GM12878 (cell line): ENCODE measurements at regions not wholly inside any gene's neighbourhood (a gene's known extent, or its start where the extent isn't known, plus 50 kb on each side); places are given as distances from the start of the nearest gene placed in this dataset.

Experiments used
- ATAC-seq: fragments of 200-7000 bp; cut with Tn5 transposase; 3 replicates; pipeline ENCODE4 v1.9.1; 2020; ENCODE audit warnings: mild to moderate bottlenecking, moderate library complexity
- BruUV-seq: library from RNA; stranded (reverse); fragments of 400-500 nt; replicated peaks from 2 replicates; lab custom pipeline; 2021; lab: Mats Ljungman, UMichigan
- CTCF ChIA-PET: fragments of 300-600 bp; sonication (Branson Sonifier 250); formaldehyde crosslinking; extraction: SDS; loops from one replicate; lab custom pipeline; 2021; ENCODE audit warnings: inconsistent platforms; lab: Yijun Ruan, JAX
- POLR2A ChIA-PET: fragments of 350-600 bp; formaldehyde crosslinking; extraction: SDS; loops from one replicate; lab custom pipeline; 2021; ENCODE audit warnings: inconsistent platforms; lab: Charles Lee
- RAD21 ChIA-PET: fragments of 300-600 bp; sonication (Branson Sonifier 250); formaldehyde crosslinking; loops from one replicate; lab custom pipeline; 2023; ENCODE audit warnings: antibody characterized with exemption; ENCODE audit not compliant: unreplicated experiment; lab: Charles Lee
- SMC1A ChIA-PET: fragments of 300-600 bp; sonication (Branson Sonifier 250); formaldehyde crosslinking; loops from one replicate; lab custom pipeline; 2023; ENCODE audit not compliant: unreplicated experiment, uncharacterized antibody; lab: Charles Lee
- DNase-seq: peaks from one replicate; pipeline ENCODE4 v3.0.0-alpha.2; 2011; ENCODE audit warnings: low read depth, low spot score
- FAIRE-seq: peaks from 3 replicates; lab custom pipeline; 2011; peaks lifted over from hg19 to GRCh38; lab: Jason Lieb, UNC
- H2AFZ ChIP-seq: 2 replicates; pipeline ENCODE4 v1.6.0; 2011; ENCODE audit warnings: low read depth, low read length, control low read depth; ENCODE audit not compliant: control insufficient read depth
- H3K27ac ChIP-seq: 2 replicates; pipeline ENCODE4 v1.5.1; 2011; ENCODE audit warnings: control low read depth; ENCODE audit not compliant: control insufficient read depth, insufficient read depth
- H3K27me3 ChIP-seq, 2 experiments: replicated peaks in 1 of 2; 2 replicates each; pipeline versions ENCODE4 v1.6.0 to v1.6.1; 2011; ENCODE audit warnings: low read length in 1 of 2; ENCODE audit not compliant: control insufficient read depth in 2 of 2, insufficient read depth in 2 of 2
- H3K36me3 ChIP-seq, 2 experiments: 2 replicates each; pipeline ENCODE4 v1.5.1; 2011; ENCODE audit warnings: low read length in 1 of 2; ENCODE audit not compliant: control insufficient read depth in 2 of 2, insufficient read depth in 2 of 2
- H3K4me1 ChIP-seq: 2 replicates; pipeline ENCODE4 v1.6.1; 2011; ENCODE audit warnings: mild to moderate bottlenecking, low read length, moderate library complexity, mixed read lengths; ENCODE audit not compliant: control insufficient read depth, insufficient read depth
- H3K4me2 ChIP-seq: 2 replicates; pipeline ENCODE4 v1.6.0; 2011; ENCODE audit warnings: control low read depth; ENCODE audit not compliant: control insufficient read depth, insufficient read depth
- H3K4me3 ChIP-seq: fragments of 200-600 bp; sonication (generic); 2 replicates; pipeline ENCODE4 v1.5.1; 2016
- H3K79me2 ChIP-seq: 2 replicates; pipeline ENCODE4 v1.6.0; 2011; ENCODE audit warnings: low read length; ENCODE audit not compliant: control insufficient read depth, insufficient read depth
- H3K9ac ChIP-seq: 2 replicates; pipeline ENCODE4 v1.8.0; 2011; ENCODE audit warnings: low read length, control low read depth, mixed read lengths; ENCODE audit not compliant: control insufficient read depth, insufficient read depth
- H3K9me3 ChIP-seq: replicated peaks from 3 replicates; pipeline ENCODE4 v1.5.1; 2011; ENCODE audit warnings: mild to moderate bottlenecking, low read length; ENCODE audit not compliant: control insufficient read depth, insufficient read depth
- H4K20me1 ChIP-seq: 2 replicates; pipeline ENCODE4 v1.6.0; 2011; ENCODE audit not compliant: control insufficient read depth, insufficient read depth
- BACH1 ChIP-seq: fragments of 450-650 bp; IDR thresholded peaks from 2 replicates; pipeline ENCODE4 v1.6.1; 2017; ENCODE audit warnings: mild to moderate bottlenecking, borderline replicate concordance
- EGR1 ChIP-seq, 2 experiments: IDR thresholded peaks; 1 replicate in 1 of 2; 2 replicates in 1 of 2; pipeline ENCODE4 v1.6.1; 2011 to 2012; ENCODE audit warnings: low read depth in 2 of 2, low read length in 2 of 2, borderline replicate concordance in 1 of 2, mild to moderate bottlenecking in 1 of 2, moderate library complexity in 1 of 2
- FOXM1 ChIP-seq: IDR thresholded peaks from 2 replicates; pipeline ENCODE4 v1.6.1; 2012; ENCODE audit warnings: low read depth, mild to moderate bottlenecking, inconsistent platforms, low read length, moderate library complexity
- GABPA ChIP-seq: IDR thresholded peaks from 2 replicates; pipeline ENCODE4 v1.6.1; 2014; ENCODE audit warnings: antibody characterized with exemption, low read depth, mild to moderate bottlenecking, inconsistent platforms
- HDAC2 ChIP-seq: fragments of 200-600 bp; sonication (generic); IDR thresholded peaks from 2 replicates; pipeline ENCODE4 v1.6.1; 2017
- KDM1A ChIP-seq: fragments of 200-600 bp; sonication (generic); IDR thresholded peaks from 2 replicates; pipeline ENCODE4 v1.6.1; 2016; ENCODE audit warnings: borderline replicate concordance
- MTA2 ChIP-seq: fragments of 450-650 bp; IDR thresholded peaks from 2 replicates; pipeline ENCODE4 v1.6.1; 2016; ENCODE audit warnings: low read depth, mild to moderate bottlenecking, moderate library complexity
- NR2C1 ChIP-seq: fragments of 450-650 bp; IDR thresholded peaks from 2 replicates; pipeline ENCODE4 v1.6.1; 2017; ENCODE audit warnings: antibody characterized with exemption, mild to moderate bottlenecking, moderate library complexity
- POLR2AphosphoS2 ChIP-seq: IDR thresholded peaks from 2 replicates; pipeline ENCODE4 v1.6.1; 2011; ENCODE audit warnings: low read depth, mild to moderate bottlenecking, low read length, improper control_type of control experiment, moderate library complexity
- RB1 ChIP-seq: fragments of 450-650 bp; formaldehyde crosslinking; IDR thresholded peaks from 2 replicates; pipeline ENCODE4 v1.6.1; 2017; ENCODE audit warnings: mild to moderate bottlenecking, borderline replicate concordance
- RELA ChIP-seq: fragments of 450-650 bp; IDR thresholded peaks from 2 replicates; pipeline ENCODE4 v1.8.0; 2014; ENCODE audit warnings: borderline replicate concordance; ENCODE audit not compliant: partially characterized antibody
- RFX5 ChIP-seq: IDR thresholded peaks from 2 replicates; pipeline ENCODE4 v1.6.1; 2011; ENCODE audit warnings: low read depth, low read length, improper control_type of control experiment
- STAT3 ChIP-seq: IDR thresholded peaks from 2 replicates; pipeline ENCODE4 v1.6.1; 2011; ENCODE audit warnings: low read depth, low read length, improper control_type of control experiment
- SUZ12 ChIP-seq: fragments of 200-600 bp; sonication (generic); IDR thresholded peaks from one replicate; pipeline ENCODE4 v1.6.1; 2018; ENCODE audit warnings: antibody characterized with exemption, mild to moderate bottlenecking; ENCODE audit not compliant: unreplicated experiment
- ZNF217 ChIP-seq: fragments of 450-650 bp; IDR thresholded peaks from 2 replicates; pipeline ENCODE4 v1.6.1; 2017; ENCODE audit warnings: antibody characterized with exemption, mild to moderate bottlenecking
- ZZZ3 ChIP-seq: IDR thresholded peaks from 2 replicates; pipeline ENCODE4 v1.6.1; 2011; ENCODE audit warnings: low read depth; ENCODE audit not compliant: control insufficient read depth, insufficient read length
- WGBS: methylation state at CpG from one replicate; pipeline ENCODE4 v1.1.6; 2016; ENCODE audit warnings: low lambda C conversion rate; ENCODE audit not compliant: insufficient replicate concordance, insufficient coverage; ENCODE audit errors: missing lambda C conversion rate; 5-methylcytosine and 5-hydroxymethylcytosine counted together
- in situ Hi-C: fragments of 300-500 bp; cut with MboI; formaldehyde crosslinking; loops from 9 replicates; pipeline ENCODE4 v1.14.3; 2018; ENCODE audit warnings: mixed read lengths
- intact Hi-C: fragments of 100-400 bp; cut with micrococcal nuclease; formaldehyde crosslinking; loops from one replicate; pipeline ENCODE4 v1.14.2; 2022; ENCODE audit not compliant: unreplicated experiment
- TF ChIP-seq, protein P1 (sequence below): IDR thresholded peaks from 2 replicates; pipeline ENCODE4 v1.6.1; 2012; ENCODE audit warnings: low read depth, low read length, improper control_type of control experiment
- TF ChIP-seq, protein P2 (sequence below): IDR thresholded peaks from 2 replicates; pipeline ENCODE4 v1.6.1; 2011; ENCODE audit warnings: low read depth, mild to moderate bottlenecking, low read length, moderate library complexity, borderline replicate concordance; ENCODE audit errors: extremely low read depth
- TF ChIP-seq, protein P3 (sequence below): IDR thresholded peaks from 2 replicates; pipeline ENCODE4 v1.6.1; 2011; ENCODE audit warnings: borderline replicate concordance, low read depth, mild to moderate bottlenecking, moderate library complexity, low read length; ENCODE audit not compliant: insufficient read depth, poor library complexity, severe bottlenecking

DNA sequence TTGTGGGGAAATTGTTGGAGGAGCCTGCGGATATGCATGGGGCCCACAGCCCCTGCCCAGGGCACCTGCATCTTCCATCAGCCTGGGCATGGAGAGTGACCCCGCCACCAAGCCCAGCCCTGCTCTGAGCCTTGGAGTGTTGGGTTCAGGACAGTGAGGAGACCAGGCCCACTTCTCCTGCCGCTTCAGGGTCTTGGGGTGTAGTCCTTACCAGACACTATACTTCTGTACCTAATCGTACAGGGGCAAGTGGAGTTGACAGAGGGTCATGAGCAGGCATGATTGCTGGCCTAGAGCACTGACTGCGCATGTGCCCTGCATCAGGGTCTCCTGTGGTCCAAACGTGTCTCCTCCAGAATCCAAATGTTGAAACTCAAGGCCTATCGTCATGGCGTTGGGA lies 108.9 kb upstream of the ZNF236 start:
- no peaks in the 10 kb centered on the region for H3K79me2 ChIP-seq
- no peak for TF ChIP-seq EGR1 (IDR thresholded peaks at IDR 0.05; ENCODE audit: borderline replicate concordance in 1 of 2, low read depth in 2 of 2, low read length in 2 of 2)
- no peak for TF ChIP-seq STAT3
- TF ChIP-seq FOXM1 = no peak
- no peak for TF ChIP-seq ZZZ3
- TF ChIP-seq RB1 = no peak
- TF ChIP-seq KDM1A = no peak
- TF ChIP-seq, protein P1, sequence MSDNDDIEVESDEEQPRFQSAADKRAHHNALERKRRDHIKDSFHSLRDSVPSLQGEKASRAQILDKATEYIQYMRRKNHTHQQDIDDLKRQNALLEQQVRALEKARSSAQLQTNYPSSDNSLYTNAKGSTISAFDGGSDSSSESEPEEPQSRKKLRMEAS = no peak
- TF ChIP-seq, protein P2, sequence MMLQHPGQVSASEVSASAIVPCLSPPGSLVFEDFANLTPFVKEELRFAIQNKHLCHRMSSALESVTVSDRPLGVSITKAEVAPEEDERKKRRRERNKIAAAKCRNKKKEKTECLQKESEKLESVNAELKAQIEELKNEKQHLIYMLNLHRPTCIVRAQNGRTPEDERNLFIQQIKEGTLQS = no peak
- no peak for TF ChIP-seq RELA
- TF ChIP-seq MTA2 = no peak
- no peak for TF ChIP-seq NR2C1
- TF ChIP-seq SUZ12 = no peak
- no peak for TF ChIP-seq BACH1
- no peak for TF ChIP-seq HDAC2
- no peak for TF ChIP-seq GABPA
- TF ChIP-seq POLR2AphosphoS2 = no peak
- no peak for TF ChIP-seq RFX5
- TF ChIP-seq, protein P3, sequence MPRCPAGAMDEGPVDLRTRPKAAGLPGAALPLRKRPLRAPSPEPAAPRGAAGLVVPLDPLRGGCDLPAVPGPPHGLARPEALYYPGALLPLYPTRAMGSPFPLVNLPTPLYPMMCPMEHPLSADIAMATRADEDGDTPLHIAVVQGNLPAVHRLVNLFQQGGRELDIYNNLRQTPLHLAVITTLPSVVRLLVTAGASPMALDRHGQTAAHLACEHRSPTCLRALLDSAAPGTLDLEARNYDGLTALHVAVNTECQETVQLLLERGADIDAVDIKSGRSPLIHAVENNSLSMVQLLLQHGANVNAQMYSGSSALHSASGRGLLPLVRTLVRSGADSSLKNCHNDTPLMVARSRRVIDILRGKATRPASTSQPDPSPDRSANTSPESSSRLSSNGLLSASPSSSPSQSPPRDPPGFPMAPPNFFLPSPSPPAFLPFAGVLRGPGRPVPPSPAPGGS = no peak
- TF ChIP-seq ZNF217 = no peak
- H3K9ac ChIP-seq = no peak overlapping the region
- RAD21 ChIA-PET = no interaction called here
- H2AFZ ChIP-seq = no peak overlapping the region
- in situ Hi-C loops (no loop called here), intact Hi-C loops (no loop called here)
- no peak for DNase-seq
- no peak overlapping the region for H3K4me2 ChIP-seq
- BruUV-seq = no TSS peak
- no peaks in the 10 kb centered on the region for H3K27me3 ChIP-seq
- H3K36me3 ChIP-seq = no peaks in the 10 kb centered on the region
- POLR2A ChIA-PET = no interaction called here
- H4K20me1 ChIP-seq = no peaks in the 10 kb centered on the region
- no peak for ATAC-seq
- no peaks in the 10 kb centered on the region for H3K9me3 ChIP-seq
- no peaks in the 10 kb centered on the region for H3K4me1 ChIP-seq
- SMC1A ChIA-PET = no interaction called here
- no peak overlapping the region for H3K27ac ChIP-seq
- no peak for FAIRE-seq
- 34% methylated on average over 8 of the region's 8 CpGs for WGBS
- no peak overlapping the region for H3K4me3 ChIP-seq
- CTCF ChIA-PET = interaction anchor here (0.6 kb wide), 1 partner anchor 48 kb away, joined by 3 read pairs; no protein-coding TSS in a partner anchor
